ENCODE measurements at regions not wholly inside any gene's neighbourhood (a gene's known extent, or its start where the extent isn't known, plus 50 kb on each side); places are given as distances from the start of the nearest gene placed in this dataset.

DNA sequence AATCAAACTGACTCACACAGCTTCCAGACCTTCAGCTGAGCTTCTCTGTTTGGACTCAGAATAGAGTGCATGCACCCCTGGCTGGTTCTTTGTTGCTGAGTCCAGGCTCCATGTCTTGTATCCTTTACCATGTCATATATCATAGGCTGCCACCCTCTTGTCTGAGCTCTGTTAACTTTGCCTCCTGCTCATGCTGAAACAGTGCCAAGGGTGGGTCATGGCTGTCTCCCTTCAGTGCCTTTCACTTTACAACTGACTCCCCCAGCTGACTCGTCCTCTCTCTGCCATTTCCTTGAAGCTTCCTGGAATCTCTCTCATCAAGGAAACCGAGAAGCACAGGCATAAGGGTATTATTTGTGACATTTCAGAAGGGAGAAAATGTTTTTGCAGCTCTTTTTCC is 885.3 kb downstream of the TTLL7 start:
- TF ChIP-seq, protein P1, sequence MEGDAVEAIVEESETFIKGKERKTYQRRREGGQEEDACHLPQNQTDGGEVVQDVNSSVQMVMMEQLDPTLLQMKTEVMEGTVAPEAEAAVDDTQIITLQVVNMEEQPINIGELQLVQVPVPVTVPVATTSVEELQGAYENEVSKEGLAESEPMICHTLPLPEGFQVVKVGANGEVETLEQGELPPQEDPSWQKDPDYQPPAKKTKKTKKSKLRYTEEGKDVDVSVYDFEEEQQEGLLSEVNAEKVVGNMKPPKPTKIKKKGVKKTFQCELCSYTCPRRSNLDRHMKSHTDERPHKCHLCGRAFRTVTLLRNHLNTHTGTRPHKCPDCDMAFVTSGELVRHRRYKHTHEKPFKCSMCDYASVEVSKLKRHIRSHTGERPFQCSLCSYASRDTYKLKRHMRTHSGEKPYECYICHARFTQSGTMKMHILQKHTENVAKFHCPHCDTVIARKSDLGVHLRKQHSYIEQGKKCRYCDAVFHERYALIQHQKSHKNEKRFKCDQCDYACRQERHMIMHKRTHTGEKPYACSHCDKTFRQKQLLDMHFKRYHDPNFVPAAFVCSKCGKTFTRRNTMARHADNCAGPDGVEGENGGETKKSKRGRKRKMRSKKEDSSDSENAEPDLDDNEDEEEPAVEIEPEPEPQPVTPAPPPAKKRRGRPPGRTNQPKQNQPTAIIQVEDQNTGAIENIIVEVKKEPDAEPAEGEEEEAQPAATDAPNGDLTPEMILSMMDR (conservative IDR thresholded peaks at IDR 0.05) = no peak
- no peak for TF ChIP-seq ZFX (IDR thresholded peaks at IDR 0.05)

Measured in C4-2B (cell line).